ENCODE measurements at regions not wholly inside any gene's neighbourhood (a gene's known extent, or its start where the extent isn't known, plus 50 kb on each side); places are given as distances from the start of the nearest gene placed in this dataset.

- Histone ChIP-seq H3K4me2 (ENCODE audit: insufficient read depth, low read length) (no peak overlapping the region), H2AFZ (ENCODE audit: low read depth, low read length) (no peak overlapping the region), H3K27me3 (ENCODE audit: control insufficient read depth in 2 of 2, insufficient read depth in 2 of 2, low read length in 2 of 2) (no peaks in the 10 kb centered on the region), H3K9ac (replicated peaks; ENCODE audit: extremely low read depth, insufficient read depth, low read length) (no peak overlapping the region), H3K27ac (ENCODE audit: insufficient read depth, low read depth, low read length) (no peak overlapping the region), H4K20me1 (replicated peaks; ENCODE audit: control insufficient read depth, extremely low read depth, insufficient read depth, low read length) (no peaks in the 10 kb centered on the region), H3K36me3 (ENCODE audit: control insufficient read depth in 2 of 2, extremely low read depth in 1 of 2, insufficient read depth in 2 of 2, low read length in 2 of 2) (no peaks in the 10 kb centered on the region), H3K9me3 (replicated peaks; ENCODE audit: control insufficient read depth, insufficient read depth, low read length) (no peaks in the 10 kb centered on the region), H3K79me2 (ENCODE audit: control insufficient read depth, insufficient read depth, low read length) (no peaks in the 10 kb centered on the region), H3K4me3 (replicated peaks in 1 of 3; ENCODE audit: insufficient read depth in 1 of 3, low read depth in 1 of 3, low read length in 3 of 3) (no peak overlapping the region), H3K4me1 (ENCODE audit: control insufficient read depth, extremely low read depth, insufficient read depth, low read length) (no peaks in the 10 kb centered on the region), H3K9me1 (replicated peaks; ENCODE audit: control insufficient read depth, extremely low read depth, insufficient read depth, low read length) (no peaks in the 10 kb centered on the region)
- no peak for TF ChIP-seq GATA2 (IDR thresholded peaks at IDR 0.05; ENCODE audit: insufficient read depth, insufficient read length, low read depth, low read length)
- no peak for TF ChIP-seq CTCF (IDR thresholded peaks at IDR 0.05; ENCODE audit: extremely low read depth in 1 of 2, insufficient read depth in 1 of 2, low read depth in 1 of 2, low read length in 2 of 2)
- no peak for TF ChIP-seq MYC (IDR thresholded peaks at IDR 0.05; ENCODE audit: low read depth, low read length)
- TF ChIP-seq MAX (IDR thresholded peaks at IDR 0.05; ENCODE audit: insufficient read depth, insufficient read length) = no peak
- no peak for TF ChIP-seq POLR2A (IDR thresholded peaks at IDR 0.05; ENCODE audit: low read depth, low read length)
- TF ChIP-seq JUN (IDR thresholded peaks at IDR 0.05; ENCODE audit: borderline replicate concordance, insufficient read depth, insufficient read length, low read depth) = no peak
- TF ChIP-seq EZH2 (IDR thresholded peaks at IDR 0.05; ENCODE audit: borderline replicate concordance, low read depth, low read length, severe bottlenecking) = no peak
- no peak for TF ChIP-seq FOS (IDR thresholded peaks at IDR 0.05; ENCODE audit: borderline replicate concordance, insufficient read depth, low read length)
- no peak for TF ChIP-seq POLR2AphosphoS5 (IDR thresholded peaks at IDR 0.05; ENCODE audit: insufficient read depth, low read depth, low read length)
- ChIA-PET CTCF (no interaction called here), POLR2A (no interaction called here)
- FAIRE-seq = no peak
- no peak for DNase-seq (ENCODE audit: low read depth, low spot score)
- dilution Hi-C loops (cut with MboI; ENCODE audit: extremely low pct_ligation_motif_present, low sequenced_read_pairs) = no loop called here
- intact Hi-C loops (cut with micrococcal nuclease) = no loop called here
- BruUV-seq (replicated peaks) = no TSS peak
Measured at GRCh38 chr15:79778378-79778990, 118.3 kb downstream of the MTHFS start.

Data from endothelial cell of umbilical vein (primary cell).